ENCODE measurements at regions not wholly inside any gene's neighbourhood (a gene's known extent, or its start where the extent isn't known, plus 50 kb on each side); places are given as distances from the start of the nearest gene placed in this dataset.

DNA sequence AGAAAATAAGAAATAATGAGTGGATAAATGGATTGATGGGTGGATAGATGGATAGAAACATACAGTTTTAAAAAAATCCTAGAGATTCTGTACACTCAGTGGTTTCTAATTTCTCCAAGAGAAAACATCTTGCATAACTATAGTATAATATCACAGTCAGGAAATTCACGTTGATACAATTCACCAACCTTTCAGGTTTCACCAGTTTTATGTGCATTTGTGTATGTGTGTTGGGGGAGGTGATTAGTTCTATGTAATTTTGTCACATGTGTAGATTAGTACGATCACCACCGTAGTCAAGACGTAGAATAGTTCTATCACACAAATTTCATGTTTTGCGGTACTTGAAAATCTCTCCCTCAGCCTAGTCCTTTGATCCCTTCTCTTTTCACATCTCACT, 288.2 kb upstream of the LRATD1 start:
- no peaks in the 10 kb centered on the region for H3K9me3 ChIP-seq (replicated peaks; ENCODE audit: control insufficient read depth, insufficient read depth, low read length)
- DNase-seq (ENCODE audit: low read depth, low spot score) (no peak), FAIRE-seq (no peak)
- no peak overlapping the region for H3K27ac ChIP-seq (ENCODE audit: insufficient read depth, low read depth, low read length)
- intact Hi-C loops (cut with micrococcal nuclease): no loop called here
- dilution Hi-C loops (cut with MboI; ENCODE audit: extremely low pct_ligation_motif_present, low sequenced_read_pairs): no loop called here
- no peaks in the 10 kb centered on the region for H3K9me1 ChIP-seq (replicated peaks; ENCODE audit: control insufficient read depth, extremely low read depth, insufficient read depth, low read length)
- no peak overlapping the region for H3K4me3 ChIP-seq (replicated peaks in 1 of 3; ENCODE audit: insufficient read depth in 1 of 3, low read depth in 1 of 3, low read length in 3 of 3)
- no peak for TF ChIP-seq MYC (IDR thresholded peaks at IDR 0.05; ENCODE audit: low read depth, low read length)
- TF ChIP-seq, protein P1, sequence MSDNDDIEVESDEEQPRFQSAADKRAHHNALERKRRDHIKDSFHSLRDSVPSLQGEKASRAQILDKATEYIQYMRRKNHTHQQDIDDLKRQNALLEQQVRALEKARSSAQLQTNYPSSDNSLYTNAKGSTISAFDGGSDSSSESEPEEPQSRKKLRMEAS (IDR thresholded peaks at IDR 0.05; ENCODE audit: insufficient read depth, insufficient read length): no peak
- TF ChIP-seq JUN (IDR thresholded peaks at IDR 0.05; ENCODE audit: borderline replicate concordance, insufficient read depth, insufficient read length, low read depth): no peak
- TF ChIP-seq POLR2A (IDR thresholded peaks at IDR 0.05; ENCODE audit: low read depth, low read length): no peak
- TF ChIP-seq, protein P2, sequence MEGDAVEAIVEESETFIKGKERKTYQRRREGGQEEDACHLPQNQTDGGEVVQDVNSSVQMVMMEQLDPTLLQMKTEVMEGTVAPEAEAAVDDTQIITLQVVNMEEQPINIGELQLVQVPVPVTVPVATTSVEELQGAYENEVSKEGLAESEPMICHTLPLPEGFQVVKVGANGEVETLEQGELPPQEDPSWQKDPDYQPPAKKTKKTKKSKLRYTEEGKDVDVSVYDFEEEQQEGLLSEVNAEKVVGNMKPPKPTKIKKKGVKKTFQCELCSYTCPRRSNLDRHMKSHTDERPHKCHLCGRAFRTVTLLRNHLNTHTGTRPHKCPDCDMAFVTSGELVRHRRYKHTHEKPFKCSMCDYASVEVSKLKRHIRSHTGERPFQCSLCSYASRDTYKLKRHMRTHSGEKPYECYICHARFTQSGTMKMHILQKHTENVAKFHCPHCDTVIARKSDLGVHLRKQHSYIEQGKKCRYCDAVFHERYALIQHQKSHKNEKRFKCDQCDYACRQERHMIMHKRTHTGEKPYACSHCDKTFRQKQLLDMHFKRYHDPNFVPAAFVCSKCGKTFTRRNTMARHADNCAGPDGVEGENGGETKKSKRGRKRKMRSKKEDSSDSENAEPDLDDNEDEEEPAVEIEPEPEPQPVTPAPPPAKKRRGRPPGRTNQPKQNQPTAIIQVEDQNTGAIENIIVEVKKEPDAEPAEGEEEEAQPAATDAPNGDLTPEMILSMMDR (IDR thresholded peaks at IDR 0.05; ENCODE audit: extremely low read depth in 1 of 2, insufficient read depth in 1 of 2, low read depth in 1 of 2, low read length in 2 of 2): no peak
- no peak for TF ChIP-seq FOS (IDR thresholded peaks at IDR 0.05; ENCODE audit: borderline replicate concordance, insufficient read depth, low read length)
- no peak for TF ChIP-seq GATA2 (IDR thresholded peaks at IDR 0.05; ENCODE audit: insufficient read depth, insufficient read length, low read depth, low read length)
- TF ChIP-seq EZH2 (IDR thresholded peaks at IDR 0.05; ENCODE audit: borderline replicate concordance, low read depth, low read length, severe bottlenecking): no peak
- no peak for TF ChIP-seq POLR2AphosphoS5 (IDR thresholded peaks at IDR 0.05; ENCODE audit: insufficient read depth, low read depth, low read length)
- H3K4me1 ChIP-seq (ENCODE audit: control insufficient read depth, extremely low read depth, insufficient read depth, low read length): no peaks in the 10 kb centered on the region
- no TSS peak for BruUV-seq (replicated peaks)
- H3K4me2 ChIP-seq (ENCODE audit: insufficient read depth, low read length): no peak overlapping the region
- no peak overlapping the region for H3K9ac ChIP-seq (replicated peaks; ENCODE audit: extremely low read depth, insufficient read depth, low read length)
- CTCF ChIA-PET: no interaction called here
- H3K27me3 ChIP-seq (ENCODE audit: control insufficient read depth in 2 of 2, insufficient read depth in 2 of 2, low read length in 2 of 2): no peaks in the 10 kb centered on the region
- no peaks in the 10 kb centered on the region for H3K36me3 ChIP-seq (ENCODE audit: control insufficient read depth in 2 of 2, extremely low read depth in 1 of 2, insufficient read depth in 2 of 2, low read length in 2 of 2)
- H3K79me2 ChIP-seq (ENCODE audit: control insufficient read depth, insufficient read depth, low read length): no peaks in the 10 kb centered on the region
- POLR2A ChIA-PET: no interaction called here
- H2AFZ ChIP-seq (ENCODE audit: low read depth, low read length): no peak overlapping the region
- H4K20me1 ChIP-seq (replicated peaks; ENCODE audit: control insufficient read depth, extremely low read depth, insufficient read depth, low read length): no peaks in the 10 kb centered on the region

Data from endothelial cell of umbilical vein (primary cell).